Heart right ventricle (tissue), 16 donors: ENCODE measurements at regions not wholly inside any gene's neighbourhood (a gene's known extent, or its start where the extent isn't known, plus 50 kb on each side); places are given as distances from the start of the nearest gene placed in this dataset.
"Not testable (repeated sequence)": the region's sequence is repeated elsewhere in the genome, so short reads cannot be mapped to it uniquely, and the experiment has no call there.

Source experiments
- ATAC-seq, 8 donors: fragments of 200-7000 bp; cut with Tn5 transposase; one replicate each; pipeline ENCODE4 v1.9.1; 2020; ENCODE audit warnings: mild to moderate bottlenecking in 8 of 8, moderate library complexity in 8 of 8, moderate number of reproducible peaks in 1 of 8
- DNase-seq, 2 donors: peaks; one replicate each; pipeline ENCODE4 v3.0.0-alpha.2; 2020
- H3K27ac ChIP-seq, 10 donors: fragments of 200-600 bp; sonication (generic) in 2 of 10; one replicate each; pipeline versions ENCODE4 v1.5.0 to v1.8.0; 2020 to 2022; ENCODE audit warnings: mild to moderate bottlenecking in 3 of 10
- H3K27me3 ChIP-seq, 7 donors: fragments of 200-600 bp; one replicate each; pipeline ENCODE4 v1.8.0; 2021 to 2022; ENCODE audit warnings: mild to moderate bottlenecking in 2 of 7
- H3K36me3 ChIP-seq, 9 donors: fragments of 200-600 bp; sonication (generic) in 1 of 9; one replicate each; pipeline versions ENCODE4 v1.5.0 to v1.8.0; 2020 to 2022; ENCODE audit warnings: mild to moderate bottlenecking in 2 of 9
- H3K4me1 ChIP-seq, 9 donors: fragments of 200-600 bp; sonication (generic) in 1 of 9; one replicate each; pipeline versions ENCODE4 v1.5.0 to v1.8.0; 2020 to 2022; ENCODE audit warnings: mild to moderate bottlenecking in 4 of 9
- H3K4me3 ChIP-seq, 10 donors: fragments of 200-600 bp; sonication (generic) in 2 of 10; one replicate each; pipeline versions ENCODE4 v1.5.0 to v1.8.0; 2020 to 2022; ENCODE audit warnings: mild to moderate bottlenecking in 7 of 10, moderate library complexity in 2 of 10
- H3K9me3 ChIP-seq, 11 donors: fragments of 200-600 bp in 10 of 11; sonication (generic) in 2 of 11; one replicate each; pipeline versions ENCODE4 v1.5.0 to v1.8.0; 2013 to 2022; ENCODE audit warnings: mild to moderate bottlenecking in 2 of 11, control low read depth in 1 of 11, moderate library complexity in 1 of 11
- CTCF ChIP-seq, 9 donors: fragments of 200-600 bp; sonication (generic) in 2 of 9; IDR thresholded peaks; one replicate each; pipeline versions ENCODE4 v1.5.0 to v1.8.0; 2021 to 2022; ENCODE audit warnings: antibody characterized with exemption in 9 of 9, mild to moderate bottlenecking in 5 of 9, moderate library complexity in 1 of 9
- WGBS, 2 donors: extraction: QIAGEN DNeasy Blood & Tissue Kit; methylation state at CpG; one replicate each; pipeline ENCODE4 v1.1.7; 2013; ENCODE audit warnings: inconsistent platforms in 1 of 2; 5-methylcytosine and 5-hydroxymethylcytosine counted together
- intact Hi-C, 10 donors: fragments of 100-400 bp; cut with DNase I; formaldehyde crosslinking; loops; one replicate each; pipeline versions ENCODE4 v1.11.1 to v1.14.2; 2022
- donor health status: Arrhythmogenic right ventricular cardiomyopathy.
- donor health status: ischemic (EF 13 %, LVEDD 7.1; RV severe dilation, severe dysfunction).
- donor health status: healthy with polysubstance abuse.
- donor health status: DM: no; HTN: yes; CAD: no.
- donor health status: DM: no; HTN: no; CAD: no.
- donor health status: ischemic (EF 25% LVEDD 6.9; RV normal size, moderate dysfunction).
- donor health status: ischemic (EF 25% LVEDD 5.7; RV mildly dilated, moderate dysfunction).
- donor health status: healthy.
- donor health status: DM: yes; HTN: yes; CAD: no.
- donor health status: Ischemic cardiomyopathy.
- donor health status: ischemic (EF 35%, LVEDD 5.7; RV mildly dilated, moderate dysfunction).
- donor health status: nonischemic (EF 11% LVEDD 7.7; RV severe dilation, severe dysfunction).
- donor health status: DM: yes; HTN: yes; CAD: no.
- donor health status: PGD.
- donor health status: ischemic (EF 29% LVEDD 5.4; RV normal size, mild dysfunction).
- donor health status: nonischemic (EF 23%, LVEDD 6.1; RV moderate dilation, normal function).

GRCh38 chr7:68707159-68707558, 891.1 kb upstream of the AUTS2 start:
- WGBS, 2 donors: 78 to 80% methylated on average over 5 of the region's 5 CpGs
- no peak overlapping the region for H3K27ac ChIP-seq
- no peaks in the 10 kb centered on the region for H3K4me1 ChIP-seq
- TF ChIP-seq CTCF (IDR thresholded peaks at IDR 0.05): no peak
- peaks cover 0 to 14% (median 0%) of the 10 kb centered on the region in 11 donors for H3K9me3 ChIP-seq
- intact Hi-C loops: no loop called here
- DNase-seq (no peak), ATAC-seq (no peak)
- H3K4me3 ChIP-seq: no peak overlapping the region
- no peaks in the 10 kb centered on the region for H3K36me3 ChIP-seq
- H3K27me3 ChIP-seq: peaks cover 0 to 21% (median 4%) of the 10 kb centered on the region in 7 donors

- H3K27ac ChIP-seq: no peak overlapping the region
- no peaks in the 10 kb centered on the region for H3K36me3 ChIP-seq
- 90 to 95% methylated on average over 6 of the region's 6 CpGs for WGBS, 2 donors
- H3K4me1 ChIP-seq: no peaks in the 10 kb centered on the region
- TF ChIP-seq CTCF (IDR thresholded peaks at IDR 0.05): no peak
- no peak overlapping the region for H3K4me3 ChIP-seq
- H3K27me3 ChIP-seq: peaks cover 0 to 24% (median 4%) of the 10 kb centered on the region in 7 donors
- no peak for DNase-seq
- peaks cover 0 to 14% (median 0%) of the 10 kb centered on the region in 11 donors for H3K9me3 ChIP-seq
- ATAC-seq: no peak
- intact Hi-C loops: no loop called here
These were observed 890.3 kb upstream of the AUTS2 start for GRCh38 chr7:68707958-68708357.

- ATAC-seq: no peak
- no peak for TF ChIP-seq CTCF (IDR thresholded peaks at IDR 0.05)
- no peak overlapping the region for H3K4me3 ChIP-seq
- 69 to 75% methylated on average over 7 of the region's 7 CpGs for WGBS, 2 donors
- H3K36me3 ChIP-seq: no peaks in the 10 kb centered on the region
- DNase-seq: no peak
- peaks cover 0 to 8% (median 0%) of the 10 kb centered on the region in 11 donors for H3K9me3 ChIP-seq
- H3K27me3 ChIP-seq: peaks cover 0 to 10% (median 0%) of the 10 kb centered on the region in 7 donors
- H3K4me1 ChIP-seq: peaks cover 0 to 9% (median 7%) of the 10 kb centered on the region in 9 donors
- no peak overlapping the region for H3K27ac ChIP-seq
- intact Hi-C loops: no loop called here
These were observed 885.2 kb upstream of the AUTS2 start for GRCh38 chr7:68712956-68713495.

- DNase-seq, intact Hi-C loops, H3K4me3 ChIP-seq, ATAC-seq, H3K27ac ChIP-seq, H3K36me3 ChIP-seq: not testable (repeated sequence)
- Histone ChIP-seq H3K27me3 (peaks cover 0 to 10% (median 0%) of the 10 kb centered on the region in 7 donors), H3K9me3 (peaks cover 0 to 17% (median 0%) of the 10 kb centered on the region in 11 donors), H3K4me1 (peaks cover 0 to 12% (median 9%) of the 10 kb centered on the region in 9 donors)
- WGBS, 2 donors: 69 to 72% methylated on average over 1 of the region's 1 CpG
These were observed 884.1 kb upstream of the AUTS2 start for GRCh38 chr7:68714135-68714534.

GRCh38 chr7:68715907-68716306, 882.4 kb upstream of the AUTS2 start:
- WGBS, 2 donors: 89 to 91% methylated on average over 4 of the region's 4 CpGs
- intact Hi-C loops: no loop called here
- DNase-seq (no peak), ATAC-seq (no peak)
- no peak for TF ChIP-seq CTCF (IDR thresholded peaks at IDR 0.05)
- Histone ChIP-seq H3K36me3 (no peaks in the 10 kb centered on the region), H3K4me3 (no peak overlapping the region), H3K9me3 (peaks cover 0 to 13% (median 0%) of the 10 kb centered on the region in 11 donors), H3K27ac (no peak overlapping the region), H3K27me3 (peaks cover 0 to 10% (median 0%) of the 10 kb centered on the region in 7 donors), H3K4me1 (peaks cover 0 to 12% (median 9%) of the 10 kb centered on the region in 9 donors)
